Endodermal cell (in vitro differentiated cells): ENCODE measurements at regions not wholly inside any gene's neighbourhood (a gene's known extent, or its start where the extent isn't known, plus 50 kb on each side); places are given as distances from the start of the nearest gene placed in this dataset.

Source experiments
- DNase-seq: peaks from one replicate; pipeline ENCODE4 v3.0.0-alpha.2; 2017
- H3K27ac ChIP-seq: 2 replicates; pipeline ENCODE4 v1.5.1; 2013; ENCODE audit warnings: mild to moderate bottlenecking, low read depth, low read length, moderate library complexity
- H3K27me3 ChIP-seq: 2 replicates; pipeline ENCODE4 v1.6.1; 2013; ENCODE audit warnings: mild to moderate bottlenecking, low read length, moderate library complexity; ENCODE audit not compliant: insufficient read depth, control insufficient read depth, poor library complexity, severe bottlenecking
- H3K36me3 ChIP-seq: 2 replicates; pipeline ENCODE4 v1.7.0; 2013; ENCODE audit warnings: mild to moderate bottlenecking, low read length, moderate library complexity; ENCODE audit not compliant: control insufficient read depth, insufficient read depth
- H3K4me1 ChIP-seq: one replicate; pipeline ENCODE4 v1.7.0; 2013; ENCODE audit warnings: low read length; ENCODE audit not compliant: control insufficient read depth, insufficient read depth
- H3K4me3 ChIP-seq: 2 replicates; pipeline ENCODE4 v1.5.1; 2013; ENCODE audit warnings: mild to moderate bottlenecking, low read length, moderate library complexity
- H3K9ac ChIP-seq: 2 replicates; pipeline ENCODE4 v1.6.1; 2013; ENCODE audit warnings: mild to moderate bottlenecking, low read length, moderate library complexity; ENCODE audit not compliant: poor library complexity, severe bottlenecking; ENCODE audit errors: extremely low read depth
- H3K9me3 ChIP-seq: 2 replicates; pipeline ENCODE4 v1.6.1; 2013; ENCODE audit warnings: mild to moderate bottlenecking, low read length, moderate library complexity; ENCODE audit not compliant: control insufficient read depth
- H3K27ac Mint-ChIP-seq: 2 replicates; pipeline ENCODE4 v1.8.0; 2020; ENCODE audit warnings: mixed read lengths
- H3K27me3 Mint-ChIP-seq: 2 replicates; pipeline ENCODE4 v1.8.0; 2021; ENCODE audit warnings: mild to moderate bottlenecking, mixed read lengths; ENCODE audit not compliant: insufficient read depth
- H3K36me3 Mint-ChIP-seq: 2 replicates; pipeline ENCODE4 v1.8.0; 2020; ENCODE audit warnings: low read depth, mixed read lengths
- H3K4me1 Mint-ChIP-seq: 2 replicates; pipeline ENCODE4 v1.8.0; 2020; ENCODE audit warnings: mixed read lengths
- H3K4me3 Mint-ChIP-seq: 2 replicates; pipeline ENCODE4 v1.8.0; 2020; ENCODE audit warnings: mild to moderate bottlenecking, moderate library complexity, mixed read lengths
- H3K9me3 Mint-ChIP-seq: 2 replicates; pipeline ENCODE4 v1.8.0; 2020; ENCODE audit warnings: mild to moderate bottlenecking, mixed read lengths
- CTCF ChIP-seq: fragments of 200-600 bp; sonication (generic); conservative IDR thresholded peaks from 2 replicates; pipeline ENCODE4 v1.5.0; 2021; ENCODE audit warnings: antibody characterized with exemption, mild to moderate bottlenecking
- WGBS, 2 experiments: methylation state at CpG; one replicate each; pipeline versions ENCODE4 v1.1.5 to v1.1.7; 2013; ENCODE audit warnings: missing lambda C conversion rate in 2 of 2, mixed read lengths in 1 of 2; ENCODE audit not compliant: insufficient coverage in 1 of 2, insufficient read length in 1 of 2; 5-methylcytosine and 5-hydroxymethylcytosine counted together

GRCh38 chr3:66702126-66702525 is 201.3 kb upstream of the LRIG1 start:
- H3K9me3 Mint-ChIP-seq, result no peaks in the 10 kb centered on the region
- DNase-seq, result no peak
- 92 to 100% methylated on average over 1 to 3 of the region's 3 CpGs for WGBS, 2 experiments
- Histone ChIP-seq H3K36me3 (no peaks in the 10 kb centered on the region), H3K27me3 (no peaks in the 10 kb centered on the region), H3K4me1 (no peaks in the 10 kb centered on the region), H3K4me3 (no peak overlapping the region), H3K9me3 (no peaks in the 10 kb centered on the region), H3K27ac (no peak overlapping the region), H3K9ac (no peak overlapping the region)
- no peaks in the 10 kb centered on the region for H3K36me3 Mint-ChIP-seq
- TF ChIP-seq CTCF, result no peak
- H3K4me1 Mint-ChIP-seq, result no peaks in the 10 kb centered on the region
- no peaks in the 10 kb centered on the region for H3K27me3 Mint-ChIP-seq
- no peak overlapping the region for H3K27ac Mint-ChIP-seq
- H3K4me3 Mint-ChIP-seq, result no peak overlapping the region

- no peak overlapping the region for H3K27ac ChIP-seq
- H3K4me1 ChIP-seq, result no peaks in the 10 kb centered on the region
- no peak overlapping the region for H3K4me3 ChIP-seq
- no peaks in the 10 kb centered on the region for H3K27me3 ChIP-seq
- no peak overlapping the region for H3K27ac Mint-ChIP-seq
- no CpG with 5 or more reads among the region's 2 CpGs for whole genome bisulfite sequencing, 2 experiments
- no peaks in the 10 kb centered on the region for H3K36me3 Mint-ChIP-seq
- H3K4me1 Mint-ChIP-seq, result no peaks in the 10 kb centered on the region
- no peak overlapping the region for H3K4me3 Mint-ChIP-seq
- no peaks in the 10 kb centered on the region for H3K27me3 Mint-ChIP-seq
- H3K9me3 Mint-ChIP-seq, result no peaks in the 10 kb centered on the region
- DNase-seq, result no peak
- H3K36me3 ChIP-seq, result no peaks in the 10 kb centered on the region
- H3K9me3 ChIP-seq, result no peaks in the 10 kb centered on the region
- no peak for TF ChIP-seq CTCF
- H3K9ac ChIP-seq, result no peak overlapping the region
These were observed 202.7 kb upstream of the LRIG1 start for GRCh38 chr3:66703501-66703900.

- Histone ChIP-seq H3K4me1 (no peaks in the 10 kb centered on the region), H3K9ac (no peak overlapping the region), H3K9me3 (no peaks in the 10 kb centered on the region), H3K27ac (no peak overlapping the region), H3K4me3 (no peak overlapping the region), H3K27me3 (no peaks in the 10 kb centered on the region), H3K36me3 (no peaks in the 10 kb centered on the region)
- Mint-ChIP-seq H3K9me3 (no peaks in the 10 kb centered on the region), H3K27ac (no peak overlapping the region), H3K36me3 (no peaks in the 10 kb centered on the region), H3K4me1 (no peaks in the 10 kb centered on the region), H3K4me3 (no peak overlapping the region), H3K27me3 (no peaks in the 10 kb centered on the region)
- WGBS, 2 experiments, result 80 to 97% methylated on average over 1 to 2 of the region's 2 CpGs
- DNase-seq, result no peak
- TF ChIP-seq CTCF, result no peak
These were observed 204.3 kb upstream of the LRIG1 start for GRCh38 chr3:66705076-66705475.
